ENCODE measurements at regions not wholly inside any gene's neighbourhood (a gene's known extent, or its start where the extent isn't known, plus 50 kb on each side); places are given as distances from the start of the nearest gene placed in this dataset.

DNA sequence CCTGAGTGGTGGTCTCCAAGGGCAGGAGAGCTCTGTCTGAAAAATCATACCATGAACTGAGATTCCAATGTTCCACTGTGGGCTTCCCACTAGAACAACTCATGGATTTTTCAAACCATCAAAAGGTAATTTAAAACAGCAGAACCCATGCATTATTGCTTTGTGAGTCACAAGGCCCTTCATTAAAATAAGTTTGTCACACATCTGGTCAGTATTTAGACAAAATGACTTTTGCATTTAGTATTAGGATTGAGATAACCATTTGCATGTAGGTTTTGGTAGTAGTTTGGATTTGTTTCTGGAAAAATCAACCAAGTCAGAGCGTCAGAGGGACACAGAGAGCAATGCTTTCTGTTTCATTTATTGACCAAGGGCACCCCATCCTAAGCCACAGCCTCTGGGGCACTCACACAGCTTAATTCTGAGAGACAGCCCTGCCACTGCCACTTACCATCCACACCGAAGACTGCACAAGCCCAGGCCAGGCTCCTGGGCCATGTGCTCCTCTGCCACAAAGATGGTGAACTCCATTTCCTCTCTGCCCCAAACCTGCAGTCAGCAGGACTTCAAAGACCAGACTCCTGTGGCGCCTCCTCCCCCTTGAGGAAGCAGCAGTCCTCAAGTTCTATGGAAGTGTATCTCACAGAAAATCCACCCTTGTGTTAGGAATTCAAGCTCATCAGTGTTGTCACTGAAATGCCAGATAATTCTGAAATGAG, 132.6 kb upstream of the DUSP10 start:
- no peaks in the 10 kb centered on the region for H3K36me3 ChIP-seq (ENCODE audit: insufficient read depth, low read length)
- H3K4me3 ChIP-seq (ENCODE audit: low read length) = no peak overlapping the region
- H3K9ac ChIP-seq (ENCODE audit: low read length) = no peak overlapping the region
- H3K27me3 ChIP-seq (ENCODE audit: low read length) = no peaks in the 10 kb centered on the region
- no peaks in the 10 kb centered on the region for H3K4me1 ChIP-seq (ENCODE audit: low read length)
- no peak overlapping the region for H3K4me2 ChIP-seq (ENCODE audit: low read depth, low read length, poor library complexity, severe bottlenecking)
- no peak for DNase-seq
- H2AFZ ChIP-seq (ENCODE audit: low read length) = no peak overlapping the region
- no peak overlapping the region for H3K27ac ChIP-seq (ENCODE audit: low read length)
- no peaks in the 10 kb centered on the region for H3K79me2 ChIP-seq (ENCODE audit: low read length)
- no peaks in the 10 kb centered on the region for H4K20me1 ChIP-seq (ENCODE audit: insufficient read depth, low read depth, low read length)
- H3K9me2 ChIP-seq (replicated peaks; ENCODE audit: insufficient read depth, low read length) = no peaks in the 10 kb centered on the region
- H3K9me3 ChIP-seq (ENCODE audit: low read length) = no peaks in the 10 kb centered on the region

- Histone ChIP-seq H3K9me3 (ENCODE audit: low read length) (no peaks in the 10 kb centered on the region), H4K20me1 (ENCODE audit: insufficient read depth, low read depth, low read length) (no peaks in the 10 kb centered on the region), H3K27ac (ENCODE audit: low read length) (no peak overlapping the region), H3K4me2 (ENCODE audit: low read depth, low read length, poor library complexity, severe bottlenecking) (no peak overlapping the region), H3K79me2 (ENCODE audit: low read length) (no peaks in the 10 kb centered on the region), H3K9ac (ENCODE audit: low read length) (no peak overlapping the region), H3K36me3 (ENCODE audit: insufficient read depth, low read length) (no peaks in the 10 kb centered on the region), H3K9me2 (replicated peaks; ENCODE audit: insufficient read depth, low read length) (no peaks in the 10 kb centered on the region), H3K27me3 (ENCODE audit: low read length) (no peaks in the 10 kb centered on the region), H3K4me1 (ENCODE audit: low read length) (no peaks in the 10 kb centered on the region), H3K4me3 (ENCODE audit: low read length) (no peak overlapping the region), H2AFZ (ENCODE audit: low read length) (no peak overlapping the region)
- no peak for DNase-seq
Observed at GRCh38 chr1:221873673-221874072, 131.8 kb upstream of the DUSP10 start.

DNA sequence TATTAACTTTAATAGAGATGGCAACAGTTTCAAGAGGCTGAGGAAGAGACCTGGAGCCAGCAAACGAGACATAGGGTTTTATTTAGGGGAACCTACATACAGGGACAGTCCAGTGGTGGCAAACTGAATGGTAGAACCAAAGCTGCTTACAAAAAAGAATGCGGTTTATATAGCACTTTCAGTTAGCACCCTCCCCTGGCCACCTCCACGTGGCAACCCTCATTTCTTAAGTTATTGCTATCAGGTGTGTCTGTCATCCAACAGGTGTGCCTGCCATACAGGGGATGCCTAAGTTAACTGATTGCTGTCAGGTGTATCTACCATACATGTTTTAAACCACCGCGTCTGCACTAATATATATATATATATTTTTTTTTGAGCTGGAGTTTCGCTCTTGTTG, 129.2 kb upstream of the DUSP10 start:
- Histone ChIP-seq H3K79me2 (ENCODE audit: low read length) (no peaks in the 10 kb centered on the region), H3K4me2 (ENCODE audit: low read depth, low read length, poor library complexity, severe bottlenecking) (no peak overlapping the region), H3K9me2 (replicated peaks; ENCODE audit: insufficient read depth, low read length) (no peaks in the 10 kb centered on the region)

GRCh38 chr1:221869779-221870178, 127.9 kb upstream of the DUSP10 start:
- H2AFZ ChIP-seq (ENCODE audit: low read length) = no peak overlapping the region
- no peak overlapping the region for H3K27ac ChIP-seq (ENCODE audit: low read length)
- H4K20me1 ChIP-seq (ENCODE audit: insufficient read depth, low read depth, low read length) = no peaks in the 10 kb centered on the region
- H3K4me2 ChIP-seq (ENCODE audit: low read depth, low read length, poor library complexity, severe bottlenecking) = no peak overlapping the region
- no peak for DNase-seq
- H3K27me3 ChIP-seq (ENCODE audit: low read length) = no peaks in the 10 kb centered on the region
- no peaks in the 10 kb centered on the region for H3K36me3 ChIP-seq (ENCODE audit: insufficient read depth, low read length)
- H3K9ac ChIP-seq (ENCODE audit: low read length) = no peak overlapping the region
- no peaks in the 10 kb centered on the region for H3K79me2 ChIP-seq (ENCODE audit: low read length)
- no peaks in the 10 kb centered on the region for H3K9me2 ChIP-seq (replicated peaks; ENCODE audit: insufficient read depth, low read length)
- H3K9me3 ChIP-seq (ENCODE audit: low read length) = no peaks in the 10 kb centered on the region
- no peaks in the 10 kb centered on the region for H3K4me1 ChIP-seq (ENCODE audit: low read length)
- no peak overlapping the region for H3K4me3 ChIP-seq (ENCODE audit: low read length)

More for the DNA sequence above, 129.2 kb upstream of the DUSP10 start:
- H3K4me3 ChIP-seq (ENCODE audit: low read length) = no peak overlapping the region
- no peak for DNase-seq
- no peaks in the 10 kb centered on the region for H4K20me1 ChIP-seq (ENCODE audit: insufficient read depth, low read depth, low read length)
- no peaks in the 10 kb centered on the region for H3K36me3 ChIP-seq (ENCODE audit: insufficient read depth, low read length)
- H3K4me1 ChIP-seq (ENCODE audit: low read length) = no peaks in the 10 kb centered on the region
- H3K9ac ChIP-seq (ENCODE audit: low read length) = no peak overlapping the region
- no peaks in the 10 kb centered on the region for H3K9me3 ChIP-seq (ENCODE audit: low read length)
- no peak overlapping the region for H2AFZ ChIP-seq (ENCODE audit: low read length)
- no peak overlapping the region for H3K27ac ChIP-seq (ENCODE audit: low read length)
- no peaks in the 10 kb centered on the region for H3K27me3 ChIP-seq (ENCODE audit: low read length)

GRCh38 chr1:221868593-221869303, 126.9 kb upstream of the DUSP10 start:
- H3K4me3 ChIP-seq (ENCODE audit: low read length) = no peak overlapping the region
- DNase-seq = no peak
- no peaks in the 10 kb centered on the region for H3K9me2 ChIP-seq (replicated peaks; ENCODE audit: insufficient read depth, low read length)
- no peaks in the 10 kb centered on the region for H3K9me3 ChIP-seq (ENCODE audit: low read length)
- H3K4me1 ChIP-seq (ENCODE audit: low read length) = no peaks in the 10 kb centered on the region
- H3K4me2 ChIP-seq (ENCODE audit: low read depth, low read length, poor library complexity, severe bottlenecking) = no peak overlapping the region
- no peak overlapping the region for H2AFZ ChIP-seq (ENCODE audit: low read length)
- H3K27ac ChIP-seq (ENCODE audit: low read length) = no peak overlapping the region
- H3K36me3 ChIP-seq (ENCODE audit: insufficient read depth, low read length) = no peaks in the 10 kb centered on the region
- no peak overlapping the region for H3K9ac ChIP-seq (ENCODE audit: low read length)
- no peaks in the 10 kb centered on the region for H3K79me2 ChIP-seq (ENCODE audit: low read length)
- no peaks in the 10 kb centered on the region for H3K27me3 ChIP-seq (ENCODE audit: low read length)
- no peaks in the 10 kb centered on the region for H4K20me1 ChIP-seq (ENCODE audit: insufficient read depth, low read depth, low read length)

DNA sequence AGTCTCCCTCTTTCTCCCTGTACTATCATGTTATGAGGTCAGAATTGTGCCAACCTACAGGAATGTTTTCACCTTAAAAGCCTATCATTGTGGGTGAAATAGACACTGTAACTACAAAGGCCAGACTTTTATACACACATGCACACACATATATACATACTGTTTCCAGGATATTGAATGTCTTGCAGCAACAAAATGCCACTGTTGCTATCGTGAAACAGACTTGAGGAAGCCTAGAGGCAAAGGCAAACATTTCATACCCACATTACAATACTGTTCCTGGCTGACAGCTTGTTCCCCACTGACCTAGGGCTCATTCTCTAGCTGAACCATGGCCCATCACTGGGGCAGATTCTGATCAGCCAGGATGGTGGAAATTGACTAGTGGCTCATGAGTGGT, 125.1 kb upstream of the DUSP10 start:
- no peaks in the 10 kb centered on the region for H3K36me3 ChIP-seq (ENCODE audit: insufficient read depth, low read length)
- no peaks in the 10 kb centered on the region for H3K9me2 ChIP-seq (replicated peaks; ENCODE audit: insufficient read depth, low read length)
- H3K4me2 ChIP-seq (ENCODE audit: low read depth, low read length, poor library complexity, severe bottlenecking) = no peak overlapping the region
- H3K9me3 ChIP-seq (ENCODE audit: low read length) = no peaks in the 10 kb centered on the region
- H3K9ac ChIP-seq (ENCODE audit: low read length) = no peak overlapping the region
- H3K27me3 ChIP-seq (ENCODE audit: low read length) = no peaks in the 10 kb centered on the region
- no peaks in the 10 kb centered on the region for H3K79me2 ChIP-seq (ENCODE audit: low read length)
- H4K20me1 ChIP-seq (ENCODE audit: insufficient read depth, low read depth, low read length) = no peaks in the 10 kb centered on the region
- H3K27ac ChIP-seq (ENCODE audit: low read length) = no peak overlapping the region
- no peak overlapping the region for H2AFZ ChIP-seq (ENCODE audit: low read length)
- DNase-seq = no peak
- H3K4me1 ChIP-seq (ENCODE audit: low read length) = no peaks in the 10 kb centered on the region
- no peak overlapping the region for H3K4me3 ChIP-seq (ENCODE audit: low read length)

GRCh38 chr1:221865808-221866207, 123.9 kb upstream of the DUSP10 start:
- Histone ChIP-seq H3K79me2 (ENCODE audit: low read length) (no peaks in the 10 kb centered on the region), H3K4me2 (ENCODE audit: low read depth, low read length, poor library complexity, severe bottlenecking) (no peak overlapping the region), H3K9me3 (ENCODE audit: low read length) (no peaks in the 10 kb centered on the region), H4K20me1 (ENCODE audit: insufficient read depth, low read depth, low read length) (no peaks in the 10 kb centered on the region), H3K9me2 (replicated peaks; ENCODE audit: insufficient read depth, low read length) (no peaks in the 10 kb centered on the region), H3K4me1 (ENCODE audit: low read length) (no peaks in the 10 kb centered on the region), H3K4me3 (ENCODE audit: low read length) (no peak overlapping the region), H3K27ac (ENCODE audit: low read length) (no peak overlapping the region), H3K9ac (ENCODE audit: low read length) (no peak overlapping the region), H2AFZ (ENCODE audit: low read length) (no peak overlapping the region), H3K27me3 (ENCODE audit: low read length) (no peaks in the 10 kb centered on the region), H3K36me3 (ENCODE audit: insufficient read depth, low read length) (no peaks in the 10 kb centered on the region)
- DNase-seq = no peak

- Histone ChIP-seq H3K9ac (ENCODE audit: low read length) (no peak overlapping the region), H3K36me3 (ENCODE audit: insufficient read depth, low read length) (no peaks in the 10 kb centered on the region), H4K20me1 (ENCODE audit: insufficient read depth, low read depth, low read length) (no peaks in the 10 kb centered on the region), H3K27ac (ENCODE audit: low read length) (no peak overlapping the region), H3K9me3 (ENCODE audit: low read length) (no peaks in the 10 kb centered on the region), H3K79me2 (ENCODE audit: low read length) (no peaks in the 10 kb centered on the region), H2AFZ (ENCODE audit: low read length) (no peak overlapping the region), H3K9me2 (replicated peaks; ENCODE audit: insufficient read depth, low read length) (no peaks in the 10 kb centered on the region), H3K4me3 (ENCODE audit: low read length) (no peak overlapping the region), H3K27me3 (ENCODE audit: low read length) (no peaks in the 10 kb centered on the region), H3K4me1 (ENCODE audit: low read length) (no peaks in the 10 kb centered on the region), H3K4me2 (ENCODE audit: low read depth, low read length, poor library complexity, severe bottlenecking) (no peak overlapping the region)
- DNase-seq = no peak
Observed at GRCh38 chr1:221863635-221864034, 121.7 kb upstream of the DUSP10 start.

Measured in Karpas-422 (cell line).